Mucosa of stomach (tissue), 1 donor: ENCODE measurements at regions not wholly inside any gene's neighbourhood (a gene's known extent, or its start where the extent isn't known, plus 50 kb on each side); places are given as distances from the start of the nearest gene placed in this dataset.

ENCODE experiments used
- H3K27me3 ChIP-seq: one replicate; pipeline ENCODE4 v1.7.0; 2013; ENCODE audit warnings: mild to moderate bottlenecking, low read length; ENCODE audit not compliant: control insufficient read depth, insufficient read depth
- H3K36me3 ChIP-seq: one replicate; pipeline ENCODE4 v1.7.0; 2013; ENCODE audit warnings: low read length; ENCODE audit not compliant: control insufficient read depth, insufficient read depth
- H3K4me1 ChIP-seq: one replicate; pipeline ENCODE4 v1.7.0; 2013; ENCODE audit warnings: mild to moderate bottlenecking, low read length; ENCODE audit not compliant: control insufficient read depth, insufficient read depth
- H3K4me3 ChIP-seq: one replicate; pipeline ENCODE4 v1.7.0; 2013; ENCODE audit warnings: low read length
- H3K9ac ChIP-seq: one replicate; pipeline ENCODE4 v1.7.0; 2013; ENCODE audit warnings: mild to moderate bottlenecking, low read length, moderate library complexity
- H3K9me3 ChIP-seq: one replicate; pipeline ENCODE4 v1.7.0; 2013; ENCODE audit warnings: mild to moderate bottlenecking, low read length, moderate library complexity; ENCODE audit not compliant: control insufficient read depth
- donor health status: Pancreatic carcinoma.

DNA sequence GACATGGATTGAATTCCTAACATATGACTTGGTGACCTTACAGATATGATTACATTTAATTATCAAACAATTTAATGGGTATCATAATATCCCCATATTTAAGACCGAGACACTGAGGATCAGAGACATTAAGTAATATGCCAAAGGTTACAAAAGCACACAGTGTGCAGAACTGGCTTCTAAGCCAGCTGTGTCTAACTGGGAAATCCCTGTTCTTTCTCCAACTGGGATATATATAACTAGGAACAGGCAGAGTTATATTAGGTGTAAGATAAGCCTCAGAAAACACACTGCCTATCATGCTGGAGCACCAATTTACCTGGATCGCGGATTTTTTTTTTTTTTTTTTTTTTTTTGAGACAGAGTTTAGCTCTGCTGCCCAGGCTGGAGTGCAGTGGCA lies 88.3 kb upstream of the ADGRL2 start:
- no peaks in the 10 kb centered on the region for H3K4me1 ChIP-seq

GRCh38 chr1:81710857-81711256 lies 89.9 kb upstream of the ADGRL2 start:
- no peaks in the 10 kb centered on the region for H3K36me3 ChIP-seq

More for the DNA sequence above, 88.3 kb upstream of the ADGRL2 start:
- Histone ChIP-seq H3K4me3 (no peak overlapping the region), H3K27me3 (no peaks in the 10 kb centered on the region), H3K9ac (no peak overlapping the region), H3K36me3 (no peaks in the 10 kb centered on the region), H3K9me3 (no peaks in the 10 kb centered on the region)

GRCh38 chr1:81708250-81708649 lies 92.5 kb upstream of the ADGRL2 start:
- no peaks in the 10 kb centered on the region for H3K27me3 ChIP-seq
- H3K9ac ChIP-seq: no peak overlapping the region
- peaks cover 8% of the 10 kb centered on the region for H3K4me1 ChIP-seq
- H3K4me3 ChIP-seq: no peak overlapping the region
- no peaks in the 10 kb centered on the region for H3K36me3 ChIP-seq
- no peaks in the 10 kb centered on the region for H3K9me3 ChIP-seq

More at GRCh38 chr1:81710857-81711256, 89.9 kb upstream of the ADGRL2 start:
- H3K9ac ChIP-seq: no peak overlapping the region
- no peaks in the 10 kb centered on the region for H3K9me3 ChIP-seq
- no peaks in the 10 kb centered on the region for H3K4me1 ChIP-seq
- no peaks in the 10 kb centered on the region for H3K27me3 ChIP-seq
- H3K4me3 ChIP-seq: no peak overlapping the region

- Histone ChIP-seq H3K9me3 (no peaks in the 10 kb centered on the region), H3K27me3 (no peaks in the 10 kb centered on the region), H3K4me3 (no peak overlapping the region), H3K36me3 (no peaks in the 10 kb centered on the region), H3K9ac (no peak overlapping the region), H3K4me1 (peaks cover 10% of the 10 kb centered on the region)
These were observed 93.9 kb upstream of the ADGRL2 start for GRCh38 chr1:81706650-81707435.

- Histone ChIP-seq H3K4me3 (no peak overlapping the region), H3K9me3 (no peaks in the 10 kb centered on the region), H3K9ac (no peak overlapping the region), H3K4me1 (peaks cover 10% of the 10 kb centered on the region), H3K36me3 (no peaks in the 10 kb centered on the region), H3K27me3 (no peaks in the 10 kb centered on the region)
These were observed 96.8 kb upstream of the ADGRL2 start for GRCh38 chr1:81703756-81704463.

- H3K9me3 ChIP-seq: no peaks in the 10 kb centered on the region
- H3K9ac ChIP-seq: no peak overlapping the region
- H3K36me3 ChIP-seq: no peaks in the 10 kb centered on the region
- no peak overlapping the region for H3K4me3 ChIP-seq
- peaks cover 10% of the 10 kb centered on the region for H3K4me1 ChIP-seq
- no peaks in the 10 kb centered on the region for H3K27me3 ChIP-seq
These were observed 97.4 kb upstream of the ADGRL2 start for GRCh38 chr1:81703391-81703755.

GRCh38 chr1:81702903-81703302 lies 97.8 kb upstream of the ADGRL2 start:
- Histone ChIP-seq H3K9ac (no peak overlapping the region), H3K36me3 (no peaks in the 10 kb centered on the region), H3K9me3 (no peaks in the 10 kb centered on the region), H3K4me3 (no peak overlapping the region), H3K27me3 (no peaks in the 10 kb centered on the region), H3K4me1 (peaks cover 10% of the 10 kb centered on the region)

GRCh38 chr1:81702079-81702715 lies 98.5 kb upstream of the ADGRL2 start:
- Histone ChIP-seq H3K27me3 (no peaks in the 10 kb centered on the region), H3K9ac (no peak overlapping the region), H3K4me3 (no peak overlapping the region), H3K9me3 (no peaks in the 10 kb centered on the region), H3K36me3 (no peaks in the 10 kb centered on the region), H3K4me1 (peaks cover 10% of the 10 kb centered on the region)

GRCh38 chr1:81700728-81701470 lies 99.8 kb upstream of the ADGRL2 start:
- no peaks in the 10 kb centered on the region for H3K36me3 ChIP-seq
- no peaks in the 10 kb centered on the region for H3K27me3 ChIP-seq
- no peaks in the 10 kb centered on the region for H3K9me3 ChIP-seq
- no peak overlapping the region for H3K9ac ChIP-seq
- H3K4me3 ChIP-seq: no peak overlapping the region
- H3K4me1 ChIP-seq: peaks cover 10% of the 10 kb centered on the region

DNA sequence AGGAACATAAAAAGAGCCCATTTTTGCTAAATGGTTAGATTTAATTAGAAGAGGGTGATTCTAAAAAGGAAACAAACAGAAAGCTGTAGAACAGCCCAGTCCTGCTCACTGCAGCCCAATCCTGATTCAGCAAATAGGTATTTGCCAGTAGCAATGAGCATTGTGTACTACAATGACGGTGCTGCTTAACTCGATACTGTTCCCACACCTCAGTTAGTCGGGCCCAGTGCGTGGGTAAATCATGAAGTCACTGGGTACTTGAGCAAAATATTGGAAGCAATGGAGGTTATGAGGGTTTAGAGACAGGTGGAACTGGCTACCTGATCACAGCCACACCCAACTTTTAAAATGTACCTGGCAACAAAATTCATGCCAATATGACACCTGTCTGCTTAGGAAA lies 101.5 kb upstream of the ADGRL2 start:
- Histone ChIP-seq H3K4me3 (no peak overlapping the region), H3K4me1 (peaks cover 10% of the 10 kb centered on the region), H3K9me3 (no peaks in the 10 kb centered on the region), H3K36me3 (no peaks in the 10 kb centered on the region), H3K27me3 (no peaks in the 10 kb centered on the region), H3K9ac (no peak overlapping the region)

GRCh38 chr1:81695741-81696140 lies 105.0 kb upstream of the ADGRL2 start:
- Histone ChIP-seq H3K9ac (no peak overlapping the region), H3K36me3 (no peaks in the 10 kb centered on the region), H3K4me1 (no peaks in the 10 kb centered on the region), H3K27me3 (no peaks in the 10 kb centered on the region), H3K4me3 (no peak overlapping the region), H3K9me3 (no peaks in the 10 kb centered on the region)

- H3K4me1 ChIP-seq: no peaks in the 10 kb centered on the region
- H3K9me3 ChIP-seq: no peaks in the 10 kb centered on the region
- no peaks in the 10 kb centered on the region for H3K36me3 ChIP-seq
- H3K27me3 ChIP-seq: no peaks in the 10 kb centered on the region
- H3K9ac ChIP-seq: no peak overlapping the region
- H3K4me3 ChIP-seq: no peak overlapping the region
These were observed 107.4 kb upstream of the ADGRL2 start for GRCh38 chr1:81693316-81693715.
